Liver (tissue), 8 donors: ENCODE measurements at regions not wholly inside any gene's neighbourhood (a gene's known extent, or its start where the extent isn't known, plus 50 kb on each side); places are given as distances from the start of the nearest gene placed in this dataset.

Experiments
- DNase-seq: peaks from one replicate; pipeline ENCODE4 v3.0.0-alpha.2; 2017; ENCODE audit warnings: low spot score
- H3K27ac ChIP-seq, 2 donors: one replicate each; pipeline ENCODE4 v1.7.0; 2013; ENCODE audit warnings: inconsistent platforms in 2 of 2, low read length in 2 of 2, control low read depth in 1 of 2, low read depth in 1 of 2, mild to moderate bottlenecking in 1 of 2
- H3K27me3 ChIP-seq, 4 donors: one replicate each; pipeline versions ENCODE4 v1.6.1 to v1.7.0; 2013; ENCODE audit warnings: low read length in 3 of 4, inconsistent platforms in 1 of 4, mild to moderate bottlenecking in 1 of 4, moderate library complexity in 1 of 4; ENCODE audit not compliant: control insufficient read depth in 4 of 4, insufficient read depth in 4 of 4
- H3K36me3 ChIP-seq, 4 donors: one replicate each; pipeline versions ENCODE4 v1.6.1 to v1.7.0; 2013; ENCODE audit warnings: low read length in 3 of 4, mild to moderate bottlenecking in 3 of 4, low read depth in 1 of 4, moderate library complexity in 1 of 4; ENCODE audit not compliant: control insufficient read depth in 4 of 4, insufficient read depth in 3 of 4
- H3K4me1 ChIP-seq, 4 donors: one replicate each; pipeline versions ENCODE4 v1.6.1 to v1.7.0; 2013; ENCODE audit warnings: low read length in 3 of 4, mild to moderate bottlenecking in 3 of 4, moderate library complexity in 1 of 4; ENCODE audit not compliant: control insufficient read depth in 4 of 4, insufficient read depth in 4 of 4
- H3K4me3 ChIP-seq, 3 donors: one replicate each; pipeline versions ENCODE4 v1.6.1 to v1.7.0; 2013; ENCODE audit warnings: low read length in 3 of 3, control low read depth in 1 of 3, low read depth in 1 of 3, mild to moderate bottlenecking in 1 of 3
- H3K9ac ChIP-seq, 2 donors: one replicate each; pipeline ENCODE4 v1.7.0; 2013; ENCODE audit warnings: low read length in 2 of 2, mild to moderate bottlenecking in 2 of 2, moderate library complexity in 2 of 2, control low read depth in 1 of 2, low read depth in 1 of 2
- H3K9me3 ChIP-seq, 4 donors: one replicate each; pipeline versions ENCODE4 v1.6.1 to v1.7.0; 2013; ENCODE audit warnings: low read length in 3 of 4; ENCODE audit not compliant: control insufficient read depth in 4 of 4
- EGR1 ChIP-seq, 2 donors: IDR thresholded peaks; 2 replicates each; pipeline ENCODE4 v1.6.1; 2016 to 2018; ENCODE audit warnings: antibody characterized with exemption in 2 of 2, low read depth in 2 of 2
- FOXA2 ChIP-seq: IDR thresholded peaks from 2 replicates; pipeline ENCODE4 v1.6.1; 2016; ENCODE audit warnings: antibody characterized with exemption
- GABPA ChIP-seq, 2 donors: IDR thresholded peaks in 1 of 2; conservative IDR thresholded peaks in 1 of 2; 2 replicates each; pipeline ENCODE4 v1.6.1; 2016; ENCODE audit warnings: antibody characterized with exemption in 2 of 2, mild to moderate bottlenecking in 1 of 2, moderate library complexity in 1 of 2
- HNF4A ChIP-seq, 2 donors: conservative IDR thresholded peaks; 2 replicates each; pipeline ENCODE4 v1.6.1; 2016; ENCODE audit warnings: antibody characterized with exemption in 2 of 2, mild to moderate bottlenecking in 2 of 2
- HNF4G ChIP-seq: IDR thresholded peaks from 2 replicates; pipeline ENCODE4 v1.6.1; 2016; ENCODE audit warnings: antibody characterized with exemption
- MAX ChIP-seq: IDR thresholded peaks from 2 replicates; pipeline ENCODE4 v1.6.1; 2016; ENCODE audit warnings: antibody characterized with exemption
- NR2F2 ChIP-seq: IDR thresholded peaks from 2 replicates; pipeline ENCODE4 v1.6.1; 2016; ENCODE audit warnings: antibody characterized with exemption
- RAD21 ChIP-seq, 2 donors: IDR thresholded peaks; 2 replicates each; pipeline ENCODE4 v1.6.1; 2016; ENCODE audit warnings: antibody characterized with exemption in 2 of 2, mild to moderate bottlenecking in 2 of 2
- RXRA ChIP-seq, 2 donors: IDR thresholded peaks; 2 replicates each; pipeline ENCODE4 v1.6.1; 2017 to 2018; ENCODE audit warnings: antibody characterized with exemption in 2 of 2, mild to moderate bottlenecking in 1 of 2
- SP1 ChIP-seq: IDR thresholded peaks from 2 replicates; pipeline ENCODE4 v1.6.1; 2018; ENCODE audit warnings: antibody characterized with exemption, mild to moderate bottlenecking
- TAF1 ChIP-seq: conservative IDR thresholded peaks from 2 replicates; pipeline ENCODE4 v1.6.1; 2016; ENCODE audit warnings: antibody characterized with exemption, mild to moderate bottlenecking
- YY1 ChIP-seq: IDR thresholded peaks from 2 replicates; pipeline ENCODE4 v1.6.1; 2016; ENCODE audit warnings: antibody characterized with exemption, mild to moderate bottlenecking
- WGBS: extraction: QIAGEN DNeasy Blood & Tissue Kit; methylation state at CpG from one replicate; pipeline ENCODE4 v1.1.7; 2013; 5-methylcytosine and 5-hydroxymethylcytosine counted together
- TF ChIP-seq, protein P1 (sequence below): fragments of 150-350 bp; IDR thresholded peaks from 2 replicates; pipeline ENCODE4 v1.5.1; 2017; ENCODE audit warnings: improper control_type of control experiment, low read depth, low read length; ENCODE audit not compliant: missing input control
- TF ChIP-seq, protein P2 (sequence below): IDR thresholded peaks from 2 replicates; pipeline ENCODE4 v1.6.1; 2016; ENCODE audit warnings: antibody characterized with exemption
- donor health status: healthy.
- donor health status: healthy.
- donor health status: healthy.
- donor health status: healthy.
- donor health status: healthy.

- no peak for TF ChIP-seq GABPA (IDR thresholded peaks at IDR 0.05 in 1 of 2, conservative IDR thresholded peaks at IDR 0.05 in 1 of 2)
- TF ChIP-seq MAX, result no peak
- TF ChIP-seq, protein P1, sequence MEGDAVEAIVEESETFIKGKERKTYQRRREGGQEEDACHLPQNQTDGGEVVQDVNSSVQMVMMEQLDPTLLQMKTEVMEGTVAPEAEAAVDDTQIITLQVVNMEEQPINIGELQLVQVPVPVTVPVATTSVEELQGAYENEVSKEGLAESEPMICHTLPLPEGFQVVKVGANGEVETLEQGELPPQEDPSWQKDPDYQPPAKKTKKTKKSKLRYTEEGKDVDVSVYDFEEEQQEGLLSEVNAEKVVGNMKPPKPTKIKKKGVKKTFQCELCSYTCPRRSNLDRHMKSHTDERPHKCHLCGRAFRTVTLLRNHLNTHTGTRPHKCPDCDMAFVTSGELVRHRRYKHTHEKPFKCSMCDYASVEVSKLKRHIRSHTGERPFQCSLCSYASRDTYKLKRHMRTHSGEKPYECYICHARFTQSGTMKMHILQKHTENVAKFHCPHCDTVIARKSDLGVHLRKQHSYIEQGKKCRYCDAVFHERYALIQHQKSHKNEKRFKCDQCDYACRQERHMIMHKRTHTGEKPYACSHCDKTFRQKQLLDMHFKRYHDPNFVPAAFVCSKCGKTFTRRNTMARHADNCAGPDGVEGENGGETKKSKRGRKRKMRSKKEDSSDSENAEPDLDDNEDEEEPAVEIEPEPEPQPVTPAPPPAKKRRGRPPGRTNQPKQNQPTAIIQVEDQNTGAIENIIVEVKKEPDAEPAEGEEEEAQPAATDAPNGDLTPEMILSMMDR, result no peak
- TF ChIP-seq SP1, result no peak
Observed at GRCh38 chr4:158346576-158346975, 136.3 kb downstream of the TMEM144 start (continued).

DNA sequence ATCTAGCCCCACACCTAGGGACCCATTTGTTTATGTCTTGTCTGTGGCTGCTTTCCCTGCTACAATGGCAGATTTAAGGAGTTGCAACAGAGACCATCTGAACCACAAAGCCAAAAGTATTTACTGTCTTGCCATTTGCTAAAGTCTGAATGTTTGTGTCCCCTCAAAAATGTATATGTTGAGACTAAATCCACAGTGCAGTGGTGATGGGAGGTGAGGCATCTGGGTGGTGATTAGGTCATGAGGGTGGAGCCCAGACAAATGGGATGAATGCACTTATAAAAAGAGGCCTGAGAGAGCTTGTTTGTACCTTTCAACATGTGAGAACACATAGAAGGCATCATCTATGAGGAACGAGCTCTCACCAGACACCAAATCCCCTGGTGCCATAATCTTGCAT is 137.3 kb downstream of the TMEM144 start:
- no peaks in the 10 kb centered on the region for H3K36me3 ChIP-seq
- no peak for DNase-seq
- no peaks in the 10 kb centered on the region for H3K27me3 ChIP-seq
- H3K27ac ChIP-seq, result no peak overlapping the region
- no peak overlapping the region for H3K9ac ChIP-seq
- H3K9me3 ChIP-seq, result no peaks in the 10 kb centered on the region
- 77% methylated on average over 1 of the region's 1 CpG for WGBS
- TF ChIP-seq HNF4G, result no peak
- TF ChIP-seq, protein P2, sequence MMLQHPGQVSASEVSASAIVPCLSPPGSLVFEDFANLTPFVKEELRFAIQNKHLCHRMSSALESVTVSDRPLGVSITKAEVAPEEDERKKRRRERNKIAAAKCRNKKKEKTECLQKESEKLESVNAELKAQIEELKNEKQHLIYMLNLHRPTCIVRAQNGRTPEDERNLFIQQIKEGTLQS, result no peak
- no peaks in the 10 kb centered on the region for H3K4me1 ChIP-seq
- no peak overlapping the region for H3K4me3 ChIP-seq

- WGBS, result 76% methylated on average over 1 of the region's 1 CpG
Observed at GRCh38 chr4:158350161-158350560, 139.9 kb downstream of the TMEM144 start.

More at GRCh38 chr4:158350161-158350560, 139.9 kb downstream of the TMEM144 start:
- Histone ChIP-seq H3K36me3 (no peaks in the 10 kb centered on the region), H3K4me1 (no peaks in the 10 kb centered on the region), H3K9ac (no peak overlapping the region), H3K27me3 (no peaks in the 10 kb centered on the region), H3K27ac (no peak overlapping the region), H3K9me3 (no peaks in the 10 kb centered on the region), H3K4me3 (no peak overlapping the region)
- TF ChIP-seq HNF4G, result no peak
- TF ChIP-seq MAX, result no peak
- TF ChIP-seq EGR1 (IDR thresholded peaks at IDR 0.05; ENCODE audit: low read depth in 2 of 2), result no peak
- no peak for TF ChIP-seq SP1
- TF ChIP-seq, protein P1, result no peak
- TF ChIP-seq GABPA (IDR thresholded peaks at IDR 0.05 in 1 of 2, conservative IDR thresholded peaks at IDR 0.05 in 1 of 2), result no peak
- no peak for TF ChIP-seq TAF1
- no peak for TF ChIP-seq HNF4A (conservative IDR thresholded peaks at IDR 0.05)
- no peak for TF ChIP-seq RXRA (IDR thresholded peaks at IDR 0.05)
- no peak for TF ChIP-seq RAD21 (IDR thresholded peaks at IDR 0.05)
- no peak for TF ChIP-seq NR2F2
- no peak for TF ChIP-seq FOXA2
- TF ChIP-seq YY1, result no peak
- TF ChIP-seq, protein P2, result no peak
- no peak for DNase-seq
